A673 (cell line): ENCODE measurements at regions not wholly inside any gene's neighbourhood (a gene's known extent, or its start where the extent isn't known, plus 50 kb on each side); places are given as distances from the start of the nearest gene placed in this dataset.

Experiments
- BruUV-seq: library from RNA; stranded (reverse); fragments of 400-500 nt; replicated peaks from 2 replicates; lab custom pipeline; 2021; lab: Mats Ljungman, UMichigan
- CTCF ChIA-PET: fragments of 300-600 bp; sonication (Branson Sonifier 250); formaldehyde crosslinking; loops from one replicate; lab custom pipeline; 2022; ENCODE audit warnings: antibody characterized with exemption; lab: Charles Lee
- POLR2A ChIA-PET: fragments of 300-600 bp; sonication (Branson Sonifier 250); formaldehyde crosslinking; loops from one replicate; lab custom pipeline; 2022; ENCODE audit warnings: antibody characterized with exemption; ENCODE audit not compliant: low non-redundant PET; lab: Charles Lee
- DNase-seq: peaks from one replicate; pipeline ENCODE4 v3.0.0-alpha.2; 2015; ENCODE audit warnings: low spot score
- H3K27ac ChIP-seq: fragments of 200-600 bp; sonication (generic); 2 replicates; pipeline ENCODE4 v1.5.1; 2016; ENCODE audit warnings: mixed run types, low read depth, mild to moderate bottlenecking, mixed read lengths, antibody characterized with exemption, low read length; ENCODE audit not compliant: poor library complexity, severe bottlenecking
- H3K27me3 ChIP-seq: fragments of 200-600 bp; sonication (generic); replicated peaks from 2 replicates; pipeline ENCODE4 v1.6.1; 2017; ENCODE audit warnings: mixed run types, low read depth, mild to moderate bottlenecking, mixed read lengths, antibody characterized with exemption, low read length; ENCODE audit not compliant: insufficient read depth, poor library complexity
- H3K36me3 ChIP-seq: fragments of 200-600 bp; sonication (generic); 2 replicates; pipeline ENCODE4 v1.6.1; 2016; ENCODE audit warnings: mixed run types, mild to moderate bottlenecking, mixed read lengths, antibody characterized with exemption, low read length; ENCODE audit not compliant: insufficient read depth, poor library complexity, severe bottlenecking
- H3K4me1 ChIP-seq: fragments of 200-600 bp; sonication (generic); 2 replicates; pipeline ENCODE4 v1.6.1; 2017; ENCODE audit warnings: mixed run types, mild to moderate bottlenecking, mixed read lengths, antibody characterized with exemption, low read length; ENCODE audit not compliant: insufficient read depth, poor library complexity, severe bottlenecking
- H3K4me3 ChIP-seq: fragments of 200-600 bp; sonication (generic); 2 replicates; pipeline ENCODE4 v1.5.1; 2016; ENCODE audit warnings: low read depth, mixed run types, mild to moderate bottlenecking, mixed read lengths, low read length; ENCODE audit not compliant: poor library complexity, severe bottlenecking
- H3K9me3 ChIP-seq: fragments of 200-600 bp; sonication (generic); 2 replicates; pipeline ENCODE4 v1.6.1; 2016; ENCODE audit warnings: mixed run types, low read depth, mild to moderate bottlenecking, mixed read lengths, antibody characterized with exemption, low read length; ENCODE audit not compliant: poor library complexity, severe bottlenecking
- CTCF ChIP-seq: fragments of 300-800, 200-600 bp; sonication (generic); conservative IDR thresholded peaks from 2 replicates; pipeline ENCODE4 v1.5.1; 2017; ENCODE audit warnings: low read depth, mild to moderate bottlenecking, antibody characterized with exemption, low read length, moderate library complexity, mixed read lengths
- EZH2 ChIP-seq: fragments of 200-600 bp; sonication (generic); IDR thresholded peaks from 2 replicates; pipeline ENCODE4 v1.6.1; 2017; ENCODE audit warnings: borderline replicate concordance, low read depth, mild to moderate bottlenecking, mixed read lengths, antibody characterized with exemption, low read length; ENCODE audit not compliant: poor library complexity, severe bottlenecking
- intact Hi-C: fragments of 100-400 bp; cut with micrococcal nuclease; formaldehyde crosslinking; loops from one replicate; pipeline ENCODE4 v1.10.0; 2022; ENCODE audit not compliant: unreplicated experiment

GRCh38 chr5:130243641-130244040 lies 339.4 kb downstream of the CHSY3 start:
- no peak for DNase-seq
- H3K27me3 ChIP-seq: no peaks in the 10 kb centered on the region
- H3K4me1 ChIP-seq: no peaks in the 10 kb centered on the region
- no peaks in the 10 kb centered on the region for H3K36me3 ChIP-seq
- no peak overlapping the region for H3K27ac ChIP-seq
- no peak for TF ChIP-seq CTCF
- no peak for TF ChIP-seq EZH2
- H3K4me3 ChIP-seq: no peak overlapping the region
- ChIA-PET CTCF (no interaction called here), POLR2A (no interaction called here)
- no TSS peak for BruUV-seq
- intact Hi-C loops: no loop called here
- no peaks in the 10 kb centered on the region for H3K9me3 ChIP-seq

- Histone ChIP-seq H3K4me1 (no peaks in the 10 kb centered on the region), H3K9me3 (no peaks in the 10 kb centered on the region), H3K27ac (no peak overlapping the region), H3K27me3 (no peaks in the 10 kb centered on the region), H3K4me3 (no peak overlapping the region), H3K36me3 (no peaks in the 10 kb centered on the region)
- TF ChIP-seq EZH2 (no peak), CTCF (no peak)
- no TSS peak for BruUV-seq
- ChIA-PET POLR2A (no interaction called here), CTCF (no interaction called here)
- intact Hi-C loops: no loop called here
- DNase-seq: no peak
These were observed 333.5 kb downstream of the CHSY3 start for GRCh38 chr5:130237721-130238120.
